Peyer's patch (tissue), 4 donors: ENCODE measurements at regions not wholly inside any gene's neighbourhood (a gene's known extent, or its start where the extent isn't known, plus 50 kb on each side); places are given as distances from the start of the nearest gene placed in this dataset.
A peak's percentile ranks its signal among the peaks of the same experiment; 100 is the strongest.

Experiments
- DNase-seq, 3 donors: peaks; one replicate each; pipeline ENCODE4 v3.0.0-alpha.2; 2017 to 2019
- H3K27ac ChIP-seq, 4 donors: fragments of 200-600 bp; sonication (generic); one replicate each; pipeline ENCODE4 v1.5.1; 2016 to 2019
- H3K27me3 ChIP-seq, 2 donors: fragments of 200-600 bp; sonication (generic); one replicate each; pipeline ENCODE4 v1.5.1; 2019
- H3K36me3 ChIP-seq, 3 donors: fragments of 200-600 bp; sonication (generic); one replicate each; pipeline ENCODE4 v1.5.1; 2016 to 2019
- H3K4me1 ChIP-seq, 4 donors: fragments of 200-600 bp; sonication (generic); one replicate each; pipeline ENCODE4 v1.5.1; 2016 to 2019
- H3K4me3 ChIP-seq, 4 donors: fragments of 200-600 bp; sonication (generic); 1 replicate in 3 of 4; 2 replicates in 1 of 4; pipeline ENCODE4 v1.5.1; 2016 to 2019; ENCODE audit warnings: mild to moderate bottlenecking in 1 of 4
- H3K9me3 ChIP-seq, 4 donors: fragments of 200-600 bp; sonication (generic); one replicate each; pipeline ENCODE4 v1.5.1; 2016 to 2019; ENCODE audit warnings: mild to moderate bottlenecking in 1 of 4
- POLR2A ChIP-seq, 2 donors: fragments of 450-650 bp; IDR thresholded peaks; one replicate each; pipeline ENCODE4 v1.5.1; 2017; ENCODE audit warnings: antibody characterized with exemption in 2 of 2, mild to moderate bottlenecking in 2 of 2, moderate library complexity in 2 of 2
- TF ChIP-seq, protein P1 (sequence below), 6 experiments: fragments of 450-650 bp in 4 of 6; fragments of 200-600 bp in 2 of 6; sonication (generic) in 1 of 6; IDR thresholded peaks; one replicate each; pipeline ENCODE4 v1.5.1; 2017 to 2019; ENCODE audit warnings: antibody characterized with exemption in 6 of 6, mild to moderate bottlenecking in 3 of 6, moderate library complexity in 1 of 6

GRCh38 chr15:62637950-62638619, 404.5 kb upstream of the TPM1 start:
- H3K9me3 ChIP-seq = no peaks in the 10 kb centered on the region
- H3K4me1 ChIP-seq = peaks cover 0 to 9% (median 0%) of the 10 kb centered on the region in 4 donors
- TF ChIP-seq POLR2A (IDR thresholded peaks at IDR 0.05) = no peak
- TF ChIP-seq, protein P1, sequence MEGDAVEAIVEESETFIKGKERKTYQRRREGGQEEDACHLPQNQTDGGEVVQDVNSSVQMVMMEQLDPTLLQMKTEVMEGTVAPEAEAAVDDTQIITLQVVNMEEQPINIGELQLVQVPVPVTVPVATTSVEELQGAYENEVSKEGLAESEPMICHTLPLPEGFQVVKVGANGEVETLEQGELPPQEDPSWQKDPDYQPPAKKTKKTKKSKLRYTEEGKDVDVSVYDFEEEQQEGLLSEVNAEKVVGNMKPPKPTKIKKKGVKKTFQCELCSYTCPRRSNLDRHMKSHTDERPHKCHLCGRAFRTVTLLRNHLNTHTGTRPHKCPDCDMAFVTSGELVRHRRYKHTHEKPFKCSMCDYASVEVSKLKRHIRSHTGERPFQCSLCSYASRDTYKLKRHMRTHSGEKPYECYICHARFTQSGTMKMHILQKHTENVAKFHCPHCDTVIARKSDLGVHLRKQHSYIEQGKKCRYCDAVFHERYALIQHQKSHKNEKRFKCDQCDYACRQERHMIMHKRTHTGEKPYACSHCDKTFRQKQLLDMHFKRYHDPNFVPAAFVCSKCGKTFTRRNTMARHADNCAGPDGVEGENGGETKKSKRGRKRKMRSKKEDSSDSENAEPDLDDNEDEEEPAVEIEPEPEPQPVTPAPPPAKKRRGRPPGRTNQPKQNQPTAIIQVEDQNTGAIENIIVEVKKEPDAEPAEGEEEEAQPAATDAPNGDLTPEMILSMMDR (IDR thresholded peaks at IDR 0.05) = no peak
- no peak overlapping the region for H3K27ac ChIP-seq
- H3K4me3 ChIP-seq = no peak overlapping the region
- no peaks in the 10 kb centered on the region for H3K27me3 ChIP-seq
- H3K36me3 ChIP-seq = no peaks in the 10 kb centered on the region
- DNase-seq = no peak

DNA sequence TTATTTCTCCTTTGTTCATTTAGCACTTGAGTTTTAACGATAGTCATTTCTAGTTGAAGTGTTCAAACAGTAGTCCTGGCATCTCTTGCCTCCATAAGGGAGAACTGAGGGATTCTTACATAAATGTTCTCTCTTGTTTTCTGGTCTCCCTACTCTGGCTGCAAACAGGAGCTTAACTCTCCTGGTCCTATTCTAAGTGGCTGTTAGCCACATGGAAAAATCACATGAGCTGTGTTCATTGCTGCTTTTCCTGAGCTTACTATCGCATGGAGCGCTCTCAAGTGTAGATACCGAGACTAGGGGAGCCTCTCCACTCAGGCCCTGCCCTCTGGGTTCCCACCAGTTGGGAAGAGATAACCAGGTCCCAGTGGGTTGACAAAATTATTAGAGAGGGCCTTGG, 403.1 kb upstream of the TPM1 start:
- Histone ChIP-seq H3K27ac (no peak overlapping the region), H3K27me3 (no peaks in the 10 kb centered on the region), H3K36me3 (no peaks in the 10 kb centered on the region), H3K4me1 (peaks cover 0 to 9% (median 0%) of the 10 kb centered on the region in 4 donors), H3K9me3 (no peaks in the 10 kb centered on the region), H3K4me3 (no peak overlapping the region)
- DNase-seq = no peak
- TF ChIP-seq, protein P1 (IDR thresholded peaks at IDR 0.05) = no peak
- TF ChIP-seq POLR2A (IDR thresholded peaks at IDR 0.05) = no peak

GRCh38 chr15:62639906-62640605, 402.5 kb upstream of the TPM1 start:
- H3K4me1 ChIP-seq = peaks cover 0 to 9% (median 0%) of the 10 kb centered on the region in 4 donors
- no peaks in the 10 kb centered on the region for H3K27me3 ChIP-seq
- H3K36me3 ChIP-seq = no peaks in the 10 kb centered on the region
- no peak overlapping the region for H3K27ac ChIP-seq
- H3K9me3 ChIP-seq = no peaks in the 10 kb centered on the region
- no peak for DNase-seq
- no peak overlapping the region for H3K4me3 ChIP-seq
- TF ChIP-seq, protein P1 (IDR thresholded peaks at IDR 0.05) = no peak
- TF ChIP-seq POLR2A (IDR thresholded peaks at IDR 0.05) = no peak

DNA sequence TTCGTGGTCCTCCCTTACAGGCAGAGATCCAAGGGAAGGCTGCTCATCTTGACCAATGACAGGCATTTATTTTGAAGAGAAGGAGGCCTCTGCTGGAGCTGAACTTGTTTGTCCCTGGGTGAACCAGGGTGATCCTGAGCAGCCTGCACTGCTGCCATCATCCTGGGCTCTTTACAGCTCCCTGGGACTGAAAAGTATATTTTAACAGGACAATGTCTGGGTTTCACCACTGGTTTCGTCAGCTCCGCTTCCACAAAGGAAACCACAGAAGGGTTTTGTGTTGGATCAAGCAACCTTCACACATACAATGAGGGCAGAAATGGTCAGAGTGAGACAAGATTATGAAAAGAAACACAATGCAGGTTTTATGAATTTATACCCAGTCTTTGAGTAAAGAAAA, 400.7 kb upstream of the TPM1 start:
- TF ChIP-seq, protein P1 (IDR thresholded peaks at IDR 0.05) = no peak
- TF ChIP-seq POLR2A (IDR thresholded peaks at IDR 0.05) = no peak
- no peak for DNase-seq
- H3K27me3 ChIP-seq = no peaks in the 10 kb centered on the region

DNA sequence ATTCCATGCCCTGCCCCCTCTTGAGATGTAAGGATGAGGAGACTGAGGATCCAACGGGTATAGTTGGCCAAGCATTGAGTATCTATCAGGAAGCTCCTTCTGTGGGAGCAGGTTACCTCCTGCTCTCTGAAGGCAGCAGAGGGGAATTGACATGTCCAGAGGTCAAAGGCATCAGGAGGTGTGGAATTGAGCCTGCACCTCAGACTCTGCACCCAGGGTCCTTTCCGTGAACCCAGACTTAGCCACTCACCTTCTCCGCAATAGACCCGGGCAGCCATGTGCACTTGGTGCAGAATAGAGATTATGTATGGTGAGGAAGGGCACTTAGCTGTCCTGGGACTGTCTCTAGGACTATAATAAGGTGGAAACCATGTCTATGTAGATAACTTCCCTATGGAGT, 399.0 kb upstream of the TPM1 start:
- Histone ChIP-seq H3K9me3 (no peaks in the 10 kb centered on the region), H3K4me1 (no peaks in the 10 kb centered on the region), H3K27ac (no peak overlapping the region), H3K36me3 (no peaks in the 10 kb centered on the region), H3K27me3 (no peaks in the 10 kb centered on the region), H3K4me3 (no peak overlapping the region)
- TF ChIP-seq, protein P1 (IDR thresholded peaks at IDR 0.05) = no peak
- peak in 1 of 3 donors; percentile 64 for DNase-seq

More for the DNA sequence above, 400.7 kb upstream of the TPM1 start:
- no peak overlapping the region for H3K27ac ChIP-seq
- no peaks in the 10 kb centered on the region for H3K36me3 ChIP-seq
- H3K9me3 ChIP-seq = no peaks in the 10 kb centered on the region
- peaks cover 0 to 9% (median 0%) of the 10 kb centered on the region in 4 donors for H3K4me1 ChIP-seq
- H3K4me3 ChIP-seq = no peak overlapping the region
